ENCODE measurements at regions not wholly inside any gene's neighbourhood (a gene's known extent, or its start where the extent isn't known, plus 50 kb on each side); places are given as distances from the start of the nearest gene placed in this dataset.

GRCh38 chr1:5686925-5687706 lies 305.1 kb downstream of the NPHP4 start:
- no peaks in the 10 kb centered on the region for H4K20me1 ChIP-seq (ENCODE audit: control insufficient read depth, extremely low read depth, insufficient read depth, low read length)
- H3K9ac ChIP-seq (ENCODE audit: insufficient read depth, low read length) = no peak overlapping the region
- no peak overlapping the region for H3K4me2 ChIP-seq (ENCODE audit: extremely low read depth, insufficient read depth, low read length)
- TF ChIP-seq CTCF (conservative IDR thresholded peaks at IDR 0.05 in 1 of 2, IDR thresholded peaks at IDR 0.05 in 1 of 2; ENCODE audit: low read depth in 1 of 2, low read length in 2 of 2) (no peak), EZH2 (IDR thresholded peaks at IDR 0.05; ENCODE audit: low read length, missing control alignments) (no peak)
- no peaks in the 10 kb centered on the region for H3K9me3 ChIP-seq (ENCODE audit: control insufficient read depth, insufficient read depth, low read depth, low read length)
- no peaks in the 10 kb centered on the region for H3K79me2 ChIP-seq (ENCODE audit: control insufficient read depth, insufficient read depth, low read length)
- no peaks in the 10 kb centered on the region for H3K4me1 ChIP-seq (ENCODE audit: control insufficient read depth, extremely low read depth, insufficient read depth, low read length)
- H3K27ac ChIP-seq (ENCODE audit: insufficient read depth, low read length) = no peak overlapping the region
- DNase-seq (ENCODE audit: low read depth in 2 of 2) = no peak
- H3K36me3 ChIP-seq (ENCODE audit: control insufficient read depth, insufficient read depth, low read length) = no peaks in the 10 kb centered on the region
- H3K4me3 ChIP-seq (replicated peaks in 1 of 4; ENCODE audit: control extremely low read depth in 1 of 4, insufficient read depth in 1 of 4, low read depth in 3 of 4, low read length in 4 of 4) = no peak overlapping the region
- no peak overlapping the region for H2AFZ ChIP-seq (ENCODE audit: low read length)
- no peaks in the 10 kb centered on the region for H3K27me3 ChIP-seq (ENCODE audit: control insufficient read depth, insufficient read depth, low read length)

GRCh38 chr1:5686195-5686594 lies 306.0 kb downstream of the NPHP4 start:
- Histone ChIP-seq H3K4me1 (ENCODE audit: control insufficient read depth, extremely low read depth, insufficient read depth, low read length) (no peaks in the 10 kb centered on the region), H3K36me3 (ENCODE audit: control insufficient read depth, insufficient read depth, low read length) (no peaks in the 10 kb centered on the region), H3K27ac (ENCODE audit: insufficient read depth, low read length) (no peak overlapping the region), H3K9ac (ENCODE audit: insufficient read depth, low read length) (no peak overlapping the region), H3K79me2 (ENCODE audit: control insufficient read depth, insufficient read depth, low read length) (no peaks in the 10 kb centered on the region), H3K9me3 (ENCODE audit: control insufficient read depth, insufficient read depth, low read depth, low read length) (no peaks in the 10 kb centered on the region), H4K20me1 (ENCODE audit: control insufficient read depth, extremely low read depth, insufficient read depth, low read length) (no peaks in the 10 kb centered on the region), H2AFZ (ENCODE audit: low read length) (no peak overlapping the region), H3K4me2 (ENCODE audit: extremely low read depth, insufficient read depth, low read length) (no peak overlapping the region), H3K27me3 (ENCODE audit: control insufficient read depth, insufficient read depth, low read length) (no peaks in the 10 kb centered on the region), H3K4me3 (replicated peaks in 1 of 4; ENCODE audit: control extremely low read depth in 1 of 4, insufficient read depth in 1 of 4, low read depth in 3 of 4, low read length in 4 of 4) (no peak overlapping the region)
- DNase-seq (ENCODE audit: low read depth in 2 of 2) = no peak
- TF ChIP-seq EZH2 (IDR thresholded peaks at IDR 0.05; ENCODE audit: low read length, missing control alignments) = no peak
- TF ChIP-seq CTCF (conservative IDR thresholded peaks at IDR 0.05 in 1 of 2, IDR thresholded peaks at IDR 0.05 in 1 of 2; ENCODE audit: low read depth in 1 of 2, low read length in 2 of 2) = no peak

DNA sequence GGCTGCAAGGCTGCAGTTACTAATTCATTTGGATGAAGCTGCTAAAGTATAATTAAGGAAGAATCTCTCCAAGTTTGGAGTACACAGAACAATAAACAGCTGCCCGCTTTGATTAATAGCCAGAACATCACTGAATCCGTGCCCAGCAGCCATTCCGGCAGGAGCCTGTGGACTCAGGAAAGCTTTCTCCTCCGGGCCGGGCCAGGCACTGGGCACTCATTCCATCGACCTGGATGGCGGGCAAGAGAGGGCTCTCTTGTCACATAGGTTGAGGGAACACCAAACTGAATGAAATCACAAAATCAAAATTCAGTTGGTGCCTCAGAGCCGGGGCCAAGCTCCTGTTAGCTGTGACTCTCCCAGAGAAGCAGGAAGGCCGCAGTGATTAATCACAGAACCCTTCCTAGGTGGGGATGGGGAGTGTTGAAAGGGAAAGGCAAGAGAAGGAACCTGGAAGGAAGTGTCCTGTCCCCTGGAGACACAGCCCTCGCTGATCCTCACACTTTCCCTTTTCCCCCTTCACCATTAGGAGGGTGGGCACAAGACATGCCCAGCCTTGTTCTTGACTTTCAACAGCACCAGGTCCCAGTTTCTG lies 306.7 kb downstream of the NPHP4 start:
- no peaks in the 10 kb centered on the region for H3K36me3 ChIP-seq (ENCODE audit: control insufficient read depth, insufficient read depth, low read length)
- H3K27ac ChIP-seq (ENCODE audit: insufficient read depth, low read length) = no peak overlapping the region
- TF ChIP-seq EZH2 (IDR thresholded peaks at IDR 0.05; ENCODE audit: low read length, missing control alignments) (no peak), CTCF (conservative IDR thresholded peaks at IDR 0.05 in 1 of 2, IDR thresholded peaks at IDR 0.05 in 1 of 2; ENCODE audit: low read depth in 1 of 2, low read length in 2 of 2) (no peak)
- H3K27me3 ChIP-seq (ENCODE audit: control insufficient read depth, insufficient read depth, low read length) = no peaks in the 10 kb centered on the region
- H2AFZ ChIP-seq (ENCODE audit: low read length) = no peak overlapping the region
- H3K4me1 ChIP-seq (ENCODE audit: control insufficient read depth, extremely low read depth, insufficient read depth, low read length) = no peaks in the 10 kb centered on the region
- H4K20me1 ChIP-seq (ENCODE audit: control insufficient read depth, extremely low read depth, insufficient read depth, low read length) = no peaks in the 10 kb centered on the region
- H3K4me2 ChIP-seq (ENCODE audit: extremely low read depth, insufficient read depth, low read length) = no peak overlapping the region
- H3K4me3 ChIP-seq (replicated peaks in 1 of 4; ENCODE audit: control extremely low read depth in 1 of 4, insufficient read depth in 1 of 4, low read depth in 3 of 4, low read length in 4 of 4) = no peak overlapping the region
- no peaks in the 10 kb centered on the region for H3K79me2 ChIP-seq (ENCODE audit: control insufficient read depth, insufficient read depth, low read length)
- no peak overlapping the region for H3K9ac ChIP-seq (ENCODE audit: insufficient read depth, low read length)
- DNase-seq (ENCODE audit: low read depth in 2 of 2) = no peak
- H3K9me3 ChIP-seq (ENCODE audit: control insufficient read depth, insufficient read depth, low read depth, low read length) = no peaks in the 10 kb centered on the region

All from fibroblast of lung (primary cell).